Loucy (cell line): ENCODE measurements at regions not wholly inside any gene's neighbourhood (a gene's known extent, or its start where the extent isn't known, plus 50 kb on each side); places are given as distances from the start of the nearest gene placed in this dataset.

Experiments used
- H2AFZ ChIP-seq: fragments of 200-600 bp; sonication (generic); 2 replicates; pipeline ENCODE4 v1.6.0; 2016; ENCODE audit warnings: antibody characterized with exemption, mild to moderate bottlenecking, low read length, moderate library complexity
- H3F3A ChIP-seq: fragments of 200-600 bp; 2 replicates; pipeline ENCODE4 v1.6.0; 2016; ENCODE audit warnings: antibody characterized with exemption, low read depth, mild to moderate bottlenecking
- H3K27me3 ChIP-seq: fragments of 200-600 bp; sonication (generic); 2 replicates; pipeline ENCODE4 v1.6.1; 2014; ENCODE audit warnings: low read length, mild to moderate bottlenecking; ENCODE audit not compliant: insufficient read depth, poor library complexity, severe bottlenecking
- H3K36me3 ChIP-seq: fragments of 200-600 bp; sonication (generic); 2 replicates; pipeline ENCODE4 v1.6.1; 2016; ENCODE audit warnings: low read length; ENCODE audit not compliant: insufficient read depth
- H3K4me1 ChIP-seq: fragments of 200-600 bp; sonication (generic); 2 replicates; pipeline ENCODE4 v1.5.1; 2014; ENCODE audit warnings: low read length, mild to moderate bottlenecking; ENCODE audit not compliant: insufficient read depth, poor library complexity, severe bottlenecking
- H3K4me2 ChIP-seq: fragments of 200-600 bp; sonication (generic); 2 replicates; pipeline ENCODE4 v1.6.0; 2014; ENCODE audit warnings: antibody characterized with exemption, low read length, low read depth, mild to moderate bottlenecking; ENCODE audit not compliant: poor library complexity, severe bottlenecking
- H3K4me3 ChIP-seq: fragments of 200-600 bp; sonication (generic); 2 replicates; pipeline ENCODE4 v1.5.1; 2014; ENCODE audit warnings: low read length, mild to moderate bottlenecking, mixed read lengths; ENCODE audit not compliant: poor library complexity, severe bottlenecking
- H3K79me2 ChIP-seq: fragments of 200-600 bp; sonication (generic); 2 replicates; pipeline ENCODE4 v1.6.1; 2014; ENCODE audit warnings: low read length; ENCODE audit not compliant: insufficient read depth
- H3K9ac ChIP-seq: fragments of 200-600 bp; sonication (generic); 2 replicates; pipeline ENCODE4 v1.6.0; 2014; ENCODE audit warnings: mild to moderate bottlenecking, low read depth, low read length, moderate library complexity; ENCODE audit not compliant: poor library complexity, severe bottlenecking
- H3K9me2 ChIP-seq: fragments of 200-600 bp; sonication (generic); replicated peaks from 2 replicates; pipeline ENCODE4 v1.6.1; 2016; ENCODE audit warnings: low read depth, low read length, mixed read lengths
- H3K9me3 ChIP-seq: fragments of 200-600 bp; sonication (generic); 2 replicates; pipeline ENCODE4 v1.6.1; 2014; ENCODE audit warnings: mild to moderate bottlenecking, antibody characterized with exemption, low read length, low read depth; ENCODE audit not compliant: insufficient read depth
- H4K20me1 ChIP-seq: fragments of 200-600 bp; sonication (generic); 2 replicates; pipeline ENCODE4 v1.6.0; 2014; ENCODE audit warnings: antibody characterized with exemption, low read length, mild to moderate bottlenecking; ENCODE audit not compliant: insufficient read depth, poor library complexity, severe bottlenecking
- EZH2phosphoT487 ChIP-seq: fragments of 200-600 bp; IDR thresholded peaks from 2 replicates; pipeline ENCODE4 v1.6.1; 2018; ENCODE audit warnings: antibody characterized with exemption, mild to moderate bottlenecking, moderate library complexity, borderline replicate concordance
- TF ChIP-seq, protein P1 (sequence below): fragments of 200-600 bp; sonication (generic); conservative IDR thresholded peaks from 2 replicates; pipeline ENCODE4 v1.5.1; 2014; ENCODE audit warnings: mild to moderate bottlenecking, antibody characterized with exemption, low read length

- Histone ChIP-seq H3K27me3 (no peaks in the 10 kb centered on the region), H3K4me1 (no peaks in the 10 kb centered on the region), H2AFZ (no peak overlapping the region), H3K4me2 (no peak overlapping the region), H3K4me3 (no peak overlapping the region), H3K9me2 (no peaks in the 10 kb centered on the region), H3K79me2 (no peaks in the 10 kb centered on the region), H3K9me3 (no peaks in the 10 kb centered on the region), H3K9ac (no peak overlapping the region), H4K20me1 (no peaks in the 10 kb centered on the region), H3F3A (no peaks in the 10 kb centered on the region), H3K36me3 (no peaks in the 10 kb centered on the region)
- TF ChIP-seq EZH2phosphoT487: no peak
- TF ChIP-seq, protein P1, sequence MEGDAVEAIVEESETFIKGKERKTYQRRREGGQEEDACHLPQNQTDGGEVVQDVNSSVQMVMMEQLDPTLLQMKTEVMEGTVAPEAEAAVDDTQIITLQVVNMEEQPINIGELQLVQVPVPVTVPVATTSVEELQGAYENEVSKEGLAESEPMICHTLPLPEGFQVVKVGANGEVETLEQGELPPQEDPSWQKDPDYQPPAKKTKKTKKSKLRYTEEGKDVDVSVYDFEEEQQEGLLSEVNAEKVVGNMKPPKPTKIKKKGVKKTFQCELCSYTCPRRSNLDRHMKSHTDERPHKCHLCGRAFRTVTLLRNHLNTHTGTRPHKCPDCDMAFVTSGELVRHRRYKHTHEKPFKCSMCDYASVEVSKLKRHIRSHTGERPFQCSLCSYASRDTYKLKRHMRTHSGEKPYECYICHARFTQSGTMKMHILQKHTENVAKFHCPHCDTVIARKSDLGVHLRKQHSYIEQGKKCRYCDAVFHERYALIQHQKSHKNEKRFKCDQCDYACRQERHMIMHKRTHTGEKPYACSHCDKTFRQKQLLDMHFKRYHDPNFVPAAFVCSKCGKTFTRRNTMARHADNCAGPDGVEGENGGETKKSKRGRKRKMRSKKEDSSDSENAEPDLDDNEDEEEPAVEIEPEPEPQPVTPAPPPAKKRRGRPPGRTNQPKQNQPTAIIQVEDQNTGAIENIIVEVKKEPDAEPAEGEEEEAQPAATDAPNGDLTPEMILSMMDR: no peak
Measured at GRCh38 chr16:73255031-73255430, 207.1 kb upstream of the ZFHX3 start.

DNA sequence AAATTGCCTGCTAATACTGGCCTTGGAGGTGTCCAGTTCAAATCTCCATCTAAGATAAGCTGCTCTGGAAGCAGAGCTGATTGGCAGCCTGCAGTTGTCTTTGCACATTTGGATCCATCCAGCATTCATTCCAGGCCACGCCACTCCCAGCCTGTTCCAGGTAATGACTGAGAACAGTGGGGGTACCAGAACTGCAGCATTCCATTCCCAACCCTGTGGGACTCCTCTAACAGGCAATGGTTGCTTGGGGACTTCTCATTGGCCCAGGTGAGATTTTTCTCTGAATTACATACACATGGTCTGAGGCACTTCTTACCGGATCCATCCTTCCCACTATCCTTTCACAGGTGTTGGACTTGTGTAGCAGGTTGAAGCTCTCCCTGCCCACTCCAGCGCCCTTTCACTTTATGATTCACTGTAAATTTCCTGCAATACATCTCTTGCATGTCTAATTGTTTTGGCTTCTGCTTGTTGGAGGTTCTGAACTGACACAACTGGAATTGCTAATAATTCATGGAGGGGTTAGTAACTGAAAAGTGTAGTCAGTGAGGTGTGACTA is 206.1 kb upstream of the ZFHX3 start:
- Histone ChIP-seq H3K9ac (no peak overlapping the region), H3K9me2 (no peaks in the 10 kb centered on the region), H3K4me3 (no peak overlapping the region), H3K27me3 (no peaks in the 10 kb centered on the region), H3K79me2 (no peaks in the 10 kb centered on the region), H4K20me1 (no peaks in the 10 kb centered on the region), H3K4me1 (no peaks in the 10 kb centered on the region), H3K9me3 (no peaks in the 10 kb centered on the region), H3F3A (no peaks in the 10 kb centered on the region), H3K36me3 (no peaks in the 10 kb centered on the region), H2AFZ (no peak overlapping the region), H3K4me2 (no peak overlapping the region)
- TF ChIP-seq EZH2phosphoT487: no peak
- TF ChIP-seq, protein P1: no peak

DNA sequence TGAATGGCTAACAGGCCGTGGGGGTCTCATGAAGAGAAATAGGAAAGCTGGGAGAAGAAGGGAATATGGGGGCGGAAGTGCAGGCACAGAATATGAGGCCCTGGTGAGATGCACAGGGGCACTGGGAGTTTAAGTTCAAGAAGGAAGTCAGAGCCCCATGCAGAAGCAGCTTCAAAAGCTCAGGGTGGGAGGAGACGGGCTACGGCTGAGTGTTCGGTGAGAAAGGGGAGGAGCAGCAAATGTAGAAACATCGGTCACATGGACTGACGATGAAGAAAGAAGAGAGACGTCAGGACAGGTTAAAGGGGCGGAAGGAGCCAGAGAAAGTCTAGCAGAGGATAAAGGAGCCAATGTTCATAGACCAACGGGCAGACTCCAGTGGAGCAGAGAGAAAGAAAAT is 204.5 kb upstream of the ZFHX3 start:
- H3K4me3 ChIP-seq: no peak overlapping the region
- H3K36me3 ChIP-seq: no peaks in the 10 kb centered on the region

More for the DNA sequence above, 204.5 kb upstream of the ZFHX3 start:
- H3K4me1 ChIP-seq: no peaks in the 10 kb centered on the region
- TF ChIP-seq, protein P1: no peak
- TF ChIP-seq EZH2phosphoT487: no peak
- H3K9ac ChIP-seq: no peak overlapping the region
- H3K4me2 ChIP-seq: no peak overlapping the region
- no peaks in the 10 kb centered on the region for H3K9me2 ChIP-seq
- H3F3A ChIP-seq: no peaks in the 10 kb centered on the region
- H3K27me3 ChIP-seq: no peaks in the 10 kb centered on the region
- H3K79me2 ChIP-seq: no peaks in the 10 kb centered on the region
- H4K20me1 ChIP-seq: no peaks in the 10 kb centered on the region
- no peaks in the 10 kb centered on the region for H3K9me3 ChIP-seq
- no peak overlapping the region for H2AFZ ChIP-seq
